Skeletal muscle satellite cell (primary cell): ENCODE measurements at regions not wholly inside any gene's neighbourhood (a gene's known extent, or its start where the extent isn't known, plus 50 kb on each side); places are given as distances from the start of the nearest gene placed in this dataset.
"Not testable (repeated sequence)": the region's sequence is repeated elsewhere in the genome, so short reads cannot be mapped to it uniquely, and the experiment has no call there.

Experiments used
- H3K27me3 ChIP-seq: 2 replicates; pipeline ENCODE4 v1.7.0; 2013; ENCODE audit warnings: low read length; ENCODE audit not compliant: control insufficient read depth, insufficient read depth
- H3K36me3 ChIP-seq: 2 replicates; pipeline ENCODE4 v1.7.0; 2013; ENCODE audit warnings: mild to moderate bottlenecking, control low read depth, low read length; ENCODE audit not compliant: insufficient read depth
- H3K4me1 ChIP-seq: 2 replicates; pipeline ENCODE4 v1.7.0; 2013; ENCODE audit warnings: low read length; ENCODE audit not compliant: control insufficient read depth, insufficient read depth
- H3K4me2 ChIP-seq: 2 replicates; pipeline ENCODE4 v1.7.0; 2013; ENCODE audit warnings: mild to moderate bottlenecking, low read length
- H3K4me3 ChIP-seq: 2 replicates; pipeline ENCODE4 v1.7.0; 2013; ENCODE audit warnings: low read length
- H3K9ac ChIP-seq: 2 replicates; pipeline ENCODE4 v1.7.0; 2013; ENCODE audit warnings: mild to moderate bottlenecking, low read depth, low read length, moderate library complexity
- H3K9me3 ChIP-seq: replicated peaks from 2 replicates; pipeline ENCODE4 v1.7.0; 2013; ENCODE audit warnings: mild to moderate bottlenecking, control low read depth, low read length

DNA sequence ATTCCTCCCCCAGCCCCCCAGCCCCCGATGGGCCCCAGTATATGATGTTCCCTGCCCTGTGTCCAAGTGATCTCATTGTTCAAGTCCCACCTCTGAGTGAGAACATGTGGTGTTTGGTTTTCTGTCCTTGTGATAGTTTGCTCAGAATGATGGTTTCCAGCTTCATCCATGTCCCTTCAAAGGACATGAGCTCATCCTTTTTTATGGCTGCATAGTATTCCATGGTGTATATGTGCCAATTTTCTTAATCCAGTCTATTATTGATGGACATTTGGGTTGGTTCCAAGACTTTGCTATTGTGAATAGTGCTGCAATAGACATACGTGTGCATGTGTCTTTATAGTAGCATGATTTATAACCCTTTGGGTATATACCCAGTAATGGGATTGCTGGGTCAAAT, 495.3 kb downstream of the OMA1 start:
- H3K4me2 ChIP-seq, H3K9ac ChIP-seq, H3K4me3 ChIP-seq, H3K9me3 ChIP-seq, H3K4me1 ChIP-seq, H3K36me3 ChIP-seq, H3K27me3 ChIP-seq: not testable (repeated sequence)

- no peak overlapping the region for H3K4me3 ChIP-seq
- no peaks in the 10 kb centered on the region for H3K4me1 ChIP-seq
- H3K27me3 ChIP-seq = no peaks in the 10 kb centered on the region
- H3K9me3 ChIP-seq = no peaks in the 10 kb centered on the region
- H3K9ac ChIP-seq = no peak overlapping the region
- H3K36me3 ChIP-seq = no peaks in the 10 kb centered on the region
- no peak overlapping the region for H3K4me2 ChIP-seq
These were observed 499.2 kb downstream of the OMA1 start for GRCh38 chr1:58047265-58047858.

- Histone ChIP-seq H3K4me3 (no peak overlapping the region), H3K9me3 (no peaks in the 10 kb centered on the region), H3K4me1 (no peaks in the 10 kb centered on the region), H3K36me3 (no peaks in the 10 kb centered on the region), H3K27me3 (no peaks in the 10 kb centered on the region), H3K4me2 (no peak overlapping the region), H3K9ac (no peak overlapping the region)
These were observed 501.3 kb downstream of the OMA1 start for GRCh38 chr1:58045094-58045705.

DNA sequence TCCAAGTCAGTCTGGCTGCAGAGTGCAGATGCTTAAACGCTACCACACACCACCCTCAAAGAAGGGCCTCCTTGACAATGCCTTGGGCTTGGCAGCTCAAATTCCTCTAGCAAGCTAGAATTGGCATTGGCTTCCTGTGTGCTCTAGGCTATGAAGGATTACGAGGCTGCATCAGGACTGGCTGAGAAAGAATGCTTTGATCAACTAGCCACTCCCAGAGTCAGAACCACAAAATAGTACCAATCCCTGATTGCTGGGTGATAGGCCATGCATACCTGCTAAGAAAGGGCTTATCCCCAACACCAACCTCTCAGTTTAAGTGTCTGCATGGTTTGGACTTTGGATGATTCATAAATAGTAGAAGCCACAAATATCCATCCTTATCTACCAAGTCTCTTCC, 504.9 kb downstream of the OMA1 start:
- Histone ChIP-seq H3K4me1 (no peaks in the 10 kb centered on the region), H3K4me2 (no peak overlapping the region), H3K36me3 (no peaks in the 10 kb centered on the region), H3K27me3 (no peaks in the 10 kb centered on the region), H3K9me3 (no peaks in the 10 kb centered on the region), H3K9ac (no peak overlapping the region), H3K4me3 (no peak overlapping the region)

GRCh38 chr1:58038574-58038973, 508.0 kb downstream of the OMA1 start:
- Histone ChIP-seq H3K4me3 (no peak overlapping the region), H3K4me1 (no peaks in the 10 kb centered on the region), H3K36me3 (no peaks in the 10 kb centered on the region), H3K9ac (no peak overlapping the region), H3K4me2 (no peak overlapping the region), H3K9me3 (no peaks in the 10 kb centered on the region), H3K27me3 (no peaks in the 10 kb centered on the region)

DNA sequence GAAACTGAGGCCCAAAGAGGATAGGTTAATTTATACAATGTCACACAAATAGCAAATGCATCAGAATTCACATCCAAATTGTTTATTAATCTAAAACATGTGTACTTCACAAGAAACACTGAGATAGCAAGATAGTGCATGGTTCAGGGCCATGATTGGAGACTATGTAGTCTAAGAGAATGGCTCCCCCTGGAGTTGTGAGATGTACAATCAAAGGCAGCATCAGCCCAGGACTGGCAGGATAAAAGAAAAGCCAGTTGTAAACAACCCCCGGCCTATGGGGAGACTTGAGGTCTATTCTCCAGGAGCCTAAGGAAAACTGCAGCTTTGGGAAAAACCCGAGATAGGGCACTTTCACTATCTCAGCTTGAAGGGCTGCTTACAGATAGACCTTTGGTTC, 511.0 kb downstream of the OMA1 start:
- Histone ChIP-seq H3K9ac (no peak overlapping the region), H3K4me1 (no peaks in the 10 kb centered on the region), H3K27me3 (no peaks in the 10 kb centered on the region), H3K4me2 (no peak overlapping the region), H3K36me3 (no peaks in the 10 kb centered on the region), H3K4me3 (no peak overlapping the region), H3K9me3 (no peaks in the 10 kb centered on the region)

DNA sequence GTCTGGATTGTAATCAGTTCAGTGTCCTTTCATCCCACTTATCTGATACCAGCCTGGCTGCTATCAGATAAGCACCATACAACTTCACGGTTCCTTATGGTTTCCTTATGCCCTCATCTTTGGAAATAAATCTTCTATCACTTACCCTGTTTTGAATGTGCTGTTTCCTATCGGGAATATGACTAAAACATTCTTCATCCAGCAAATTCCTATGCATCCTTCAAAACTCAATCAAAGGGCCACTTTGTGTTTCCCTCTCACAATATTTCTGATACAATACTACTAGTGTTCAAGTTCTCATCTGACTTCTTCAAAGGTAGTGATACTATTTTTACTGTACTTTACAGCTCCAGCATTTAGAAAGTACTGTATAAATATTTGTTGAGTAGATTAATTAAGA, 513.2 kb downstream of the OMA1 start:
- Histone ChIP-seq H3K4me2 (no peak overlapping the region), H3K36me3 (no peaks in the 10 kb centered on the region), H3K4me1 (no peaks in the 10 kb centered on the region), H3K9me3 (no peaks in the 10 kb centered on the region), H3K27me3 (no peaks in the 10 kb centered on the region), H3K4me3 (no peak overlapping the region), H3K9ac (no peak overlapping the region)

DNA sequence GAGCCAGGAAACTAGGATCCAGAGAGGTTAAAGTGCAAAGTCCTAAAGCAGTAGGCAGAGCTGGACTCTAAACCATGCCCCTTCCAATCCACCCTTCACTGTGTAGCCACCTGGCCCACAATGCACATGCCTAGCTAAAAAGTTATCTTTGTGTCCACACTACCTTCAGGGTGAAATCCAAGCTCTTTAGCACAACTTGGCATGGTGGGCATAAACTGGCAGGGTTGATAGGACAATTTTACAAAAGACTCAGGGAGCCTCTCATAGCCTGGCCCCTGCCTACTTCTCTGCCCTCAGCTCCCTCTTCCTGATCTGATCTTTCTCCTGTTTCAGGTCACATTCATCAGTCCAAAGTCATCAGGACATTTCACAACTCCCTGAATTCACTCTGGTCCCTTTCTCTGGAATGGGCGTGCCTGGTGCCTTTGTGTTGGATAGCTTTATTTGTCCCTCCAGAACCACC, 513.9 kb downstream of the OMA1 start:
- Histone ChIP-seq H3K4me2 (no peak overlapping the region), H3K27me3 (no peaks in the 10 kb centered on the region), H3K4me3 (no peak overlapping the region), H3K4me1 (no peaks in the 10 kb centered on the region), H3K9me3 (no peaks in the 10 kb centered on the region), H3K9ac (no peak overlapping the region), H3K36me3 (no peaks in the 10 kb centered on the region)

DNA sequence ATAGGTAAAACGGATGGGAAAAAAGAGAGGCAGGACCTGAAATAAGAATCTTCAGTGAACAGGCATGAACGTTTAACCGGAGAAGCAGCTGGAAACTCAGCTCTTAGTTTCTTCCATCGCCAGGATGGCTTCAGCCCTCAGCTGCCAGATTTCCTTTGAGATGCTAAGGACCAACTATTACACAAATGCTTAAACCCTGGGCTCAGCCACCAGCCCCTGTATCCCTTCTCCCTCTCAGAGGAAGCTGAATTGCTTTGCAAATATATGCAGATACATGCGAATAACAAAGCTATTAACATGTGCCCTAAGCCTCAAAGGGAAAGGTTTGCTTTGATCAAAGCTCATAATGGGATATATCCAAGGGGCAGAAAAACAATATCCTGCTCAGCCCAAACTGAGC, 515.1 kb downstream of the OMA1 start:
- Histone ChIP-seq H3K4me1 (no peaks in the 10 kb centered on the region), H3K36me3 (no peaks in the 10 kb centered on the region), H3K27me3 (no peaks in the 10 kb centered on the region), H3K9ac (no peak overlapping the region), H3K4me3 (no peak overlapping the region), H3K4me2 (no peak overlapping the region), H3K9me3 (no peaks in the 10 kb centered on the region)

DNA sequence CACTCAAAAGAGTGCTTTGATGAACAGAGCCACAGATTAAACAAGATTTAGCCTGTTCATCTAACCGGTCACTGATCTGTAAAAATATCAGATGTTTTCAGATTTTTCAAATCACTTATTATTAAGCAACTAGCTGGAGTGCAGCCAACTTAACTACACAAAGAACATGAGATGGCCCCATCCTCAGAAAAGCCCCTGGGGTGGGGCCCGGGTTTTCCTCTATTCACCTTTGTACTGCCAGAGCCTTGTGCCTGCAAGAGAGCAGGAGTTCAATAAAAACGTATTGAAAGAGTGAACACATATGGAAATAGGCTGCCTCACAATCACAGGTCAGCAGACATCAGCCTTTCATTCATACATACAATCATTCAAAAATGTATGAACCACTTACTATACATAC, 516.1 kb downstream of the OMA1 start:
- H3K9me3 ChIP-seq = no peaks in the 10 kb centered on the region
- no peaks in the 10 kb centered on the region for H3K4me1 ChIP-seq
- no peaks in the 10 kb centered on the region for H3K36me3 ChIP-seq
- H3K9ac ChIP-seq = no peak overlapping the region
- no peak overlapping the region for H3K4me2 ChIP-seq
- H3K4me3 ChIP-seq = no peak overlapping the region
- no peaks in the 10 kb centered on the region for H3K27me3 ChIP-seq

DNA sequence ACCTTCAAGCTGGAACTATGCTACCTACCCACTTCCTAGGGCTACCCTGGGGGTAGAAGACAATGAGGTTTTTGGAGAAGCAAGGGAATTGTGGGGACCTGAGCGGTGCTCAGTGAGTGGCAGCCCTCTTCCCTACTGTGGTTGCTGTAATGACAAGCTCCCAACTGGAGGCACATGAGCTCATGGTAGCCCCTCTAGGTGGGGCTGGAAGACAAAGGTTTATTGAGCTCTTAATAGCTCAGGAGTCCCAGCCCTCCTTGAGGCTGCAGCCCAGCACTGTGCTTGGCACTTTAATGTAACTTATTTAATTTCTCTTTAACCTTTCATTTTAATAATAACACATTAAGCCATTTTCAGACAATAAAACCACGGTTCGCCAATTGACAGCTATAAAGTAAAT, 528.9 kb downstream of the OMA1 start:
- H3K27me3 ChIP-seq = no peaks in the 10 kb centered on the region
- no peaks in the 10 kb centered on the region for H3K4me1 ChIP-seq
- no peaks in the 10 kb centered on the region for H3K9me3 ChIP-seq
- no peak overlapping the region for H3K9ac ChIP-seq
- no peaks in the 10 kb centered on the region for H3K36me3 ChIP-seq
- H3K4me2 ChIP-seq = no peak overlapping the region
- no peak overlapping the region for H3K4me3 ChIP-seq

DNA sequence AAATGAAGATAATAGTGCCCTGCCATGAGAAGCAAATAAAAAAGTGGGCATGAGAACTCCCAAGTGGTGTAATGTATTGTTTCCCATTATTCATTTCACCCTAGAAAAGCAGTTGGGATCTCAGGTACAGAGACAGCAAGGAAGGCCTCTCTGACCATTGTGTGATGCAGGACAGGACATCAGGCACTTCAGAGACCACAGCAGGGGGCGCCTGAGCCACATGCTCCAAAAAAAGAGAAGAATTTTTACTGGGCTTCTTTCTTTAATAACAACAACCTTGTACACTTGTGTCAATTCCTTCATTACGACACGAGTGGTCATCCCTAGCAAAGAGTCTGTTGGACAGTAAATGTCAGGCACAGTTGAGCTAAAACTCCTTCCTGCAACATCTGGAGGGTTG, 533.3 kb downstream of the OMA1 start:
- H3K9me3 ChIP-seq = no peaks in the 10 kb centered on the region
- H3K36me3 ChIP-seq = no peaks in the 10 kb centered on the region
- H3K4me3 ChIP-seq = no peak overlapping the region
- no peak overlapping the region for H3K9ac ChIP-seq
- no peaks in the 10 kb centered on the region for H3K27me3 ChIP-seq
- no peak overlapping the region for H3K4me2 ChIP-seq
- H3K4me1 ChIP-seq = no peaks in the 10 kb centered on the region
